Rectal smooth muscle tissue (tissue), 1 donor: ENCODE measurements at regions not wholly inside any gene's neighbourhood (a gene's known extent, or its start where the extent isn't known, plus 50 kb on each side); places are given as distances from the start of the nearest gene placed in this dataset.
"Not testable (repeated sequence)": the region's sequence is repeated elsewhere in the genome, so short reads cannot be mapped to it uniquely, and the experiment has no call there.

ENCODE experiments used
- H3K27ac ChIP-seq: one replicate; pipeline ENCODE4 v1.7.0; 2013; ENCODE audit warnings: low read depth, low read length, inconsistent platforms
- H3K27me3 ChIP-seq: one replicate; pipeline ENCODE4 v1.7.0; 2013; ENCODE audit warnings: low read length; ENCODE audit not compliant: control insufficient read depth, insufficient read depth
- H3K36me3 ChIP-seq: one replicate; pipeline ENCODE4 v1.7.0; 2013; ENCODE audit warnings: low read length; ENCODE audit not compliant: control insufficient read depth, insufficient read depth
- H3K4me1 ChIP-seq: one replicate; pipeline ENCODE4 v1.7.0; 2013; ENCODE audit warnings: low read length; ENCODE audit not compliant: control insufficient read depth, insufficient read depth
- H3K4me3 ChIP-seq: one replicate; pipeline ENCODE4 v1.7.0; 2013; ENCODE audit warnings: low read length
- H3K9ac ChIP-seq: one replicate; pipeline ENCODE4 v1.7.0; 2013; ENCODE audit warnings: low read length

DNA sequence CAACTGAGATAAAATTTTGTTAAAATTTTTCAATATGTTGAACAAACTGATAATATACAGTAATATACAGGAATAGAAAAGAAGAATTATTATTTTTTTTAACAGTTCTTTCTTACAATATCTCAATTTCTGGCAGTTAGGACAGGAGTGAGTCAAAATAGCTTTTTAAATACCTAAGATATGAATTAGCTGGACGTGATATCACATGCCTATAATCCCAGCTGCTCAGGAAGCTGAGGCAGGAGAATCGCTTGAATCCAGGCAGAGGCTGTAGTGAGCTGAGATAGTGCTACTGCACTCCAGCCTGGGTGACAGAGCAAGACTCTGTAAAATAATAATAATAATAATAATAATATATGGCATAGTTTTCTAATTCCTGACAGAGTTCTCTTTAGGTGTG, 1039.3 kb downstream of the STPG2 start:
- Histone ChIP-seq H3K4me1 (no peaks in the 10 kb centered on the region), H3K27ac (no peak overlapping the region), H3K27me3 (no peaks in the 10 kb centered on the region), H3K4me3 (no peak overlapping the region), H3K9ac (no peak overlapping the region), H3K36me3 (no peaks in the 10 kb centered on the region)

GRCh38 chr4:97104666-97105065, 1038.6 kb downstream of the STPG2 start:
- Histone ChIP-seq H3K9ac (no peak overlapping the region), H3K27ac (no peak overlapping the region), H3K4me1 (no peaks in the 10 kb centered on the region), H3K36me3 (no peaks in the 10 kb centered on the region), H3K4me3 (no peak overlapping the region), H3K27me3 (no peaks in the 10 kb centered on the region)

GRCh38 chr4:97105347-97106099, 1037.8 kb downstream of the STPG2 start:
- Histone ChIP-seq H3K4me3 (no peak overlapping the region), H3K36me3 (no peaks in the 10 kb centered on the region), H3K27me3 (no peaks in the 10 kb centered on the region), H3K9ac (no peak overlapping the region), H3K27ac (no peak overlapping the region), H3K4me1 (no peaks in the 10 kb centered on the region)

GRCh38 chr4:97106161-97106560, 1037.1 kb downstream of the STPG2 start:
- Histone ChIP-seq H3K9ac (no peak overlapping the region), H3K4me1 (no peaks in the 10 kb centered on the region), H3K36me3 (no peaks in the 10 kb centered on the region), H3K4me3 (no peak overlapping the region), H3K27me3 (no peaks in the 10 kb centered on the region), H3K27ac (no peak overlapping the region)

GRCh38 chr4:97110506-97110905, 1032.8 kb downstream of the STPG2 start:
- Histone ChIP-seq H3K27me3 (no peaks in the 10 kb centered on the region), H3K4me1 (no peaks in the 10 kb centered on the region)

DNA sequence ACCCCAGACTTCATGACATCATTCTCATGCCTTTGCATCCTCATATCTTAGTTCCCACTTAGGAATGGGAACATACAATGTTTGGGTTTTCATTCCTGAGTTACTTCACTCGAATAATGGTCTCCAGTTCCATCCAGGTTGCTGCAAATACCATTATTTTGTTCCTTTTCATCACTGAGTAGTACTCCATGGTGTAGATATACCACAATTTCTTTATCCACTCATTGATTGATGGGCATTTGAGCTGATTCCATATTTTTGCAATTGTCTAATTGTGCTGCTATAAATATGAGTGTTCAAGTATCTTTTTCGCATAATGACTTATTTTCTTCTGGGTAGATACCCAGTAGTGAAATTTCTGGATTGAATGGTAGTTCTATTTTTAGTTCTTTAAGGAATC, 1026.8 kb downstream of the STPG2 start:
- Histone ChIP-seq H3K27ac (no peak overlapping the region), H3K36me3 (no peaks in the 10 kb centered on the region), H3K4me3 (no peak overlapping the region), H3K4me1 (no peaks in the 10 kb centered on the region), H3K27me3 (no peaks in the 10 kb centered on the region), H3K9ac (no peak overlapping the region)

More at GRCh38 chr4:97110506-97110905, 1032.8 kb downstream of the STPG2 start:
- Histone ChIP-seq H3K36me3 (no peaks in the 10 kb centered on the region), H3K4me3 (no peak overlapping the region), H3K9ac (no peak overlapping the region), H3K27ac (no peak overlapping the region)

DNA sequence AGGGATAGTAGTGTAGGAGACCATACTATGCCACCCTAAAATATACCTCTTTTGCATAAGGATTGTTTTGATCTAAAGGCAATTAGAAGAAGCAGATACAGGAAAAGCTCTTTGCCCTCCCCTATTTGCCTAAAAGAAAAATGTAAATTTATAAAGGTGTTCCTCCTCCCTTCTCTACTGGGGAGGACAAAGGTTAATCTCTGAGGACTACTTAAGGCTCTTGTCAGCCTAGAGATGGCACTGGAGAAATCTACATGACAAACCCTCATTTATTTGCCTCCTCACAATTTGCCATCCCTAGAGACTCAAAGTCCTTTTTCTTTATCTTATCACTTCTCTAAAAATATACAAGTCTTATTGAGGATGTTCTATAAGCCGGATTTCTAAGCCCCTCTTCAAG, 1021.8 kb downstream of the STPG2 start:
- no peak overlapping the region for H3K4me3 ChIP-seq
- H3K27ac ChIP-seq, result no peak overlapping the region
- H3K4me1 ChIP-seq, result no peaks in the 10 kb centered on the region
- no peak overlapping the region for H3K9ac ChIP-seq
- H3K27me3 ChIP-seq, result no peaks in the 10 kb centered on the region
- no peaks in the 10 kb centered on the region for H3K36me3 ChIP-seq

DNA sequence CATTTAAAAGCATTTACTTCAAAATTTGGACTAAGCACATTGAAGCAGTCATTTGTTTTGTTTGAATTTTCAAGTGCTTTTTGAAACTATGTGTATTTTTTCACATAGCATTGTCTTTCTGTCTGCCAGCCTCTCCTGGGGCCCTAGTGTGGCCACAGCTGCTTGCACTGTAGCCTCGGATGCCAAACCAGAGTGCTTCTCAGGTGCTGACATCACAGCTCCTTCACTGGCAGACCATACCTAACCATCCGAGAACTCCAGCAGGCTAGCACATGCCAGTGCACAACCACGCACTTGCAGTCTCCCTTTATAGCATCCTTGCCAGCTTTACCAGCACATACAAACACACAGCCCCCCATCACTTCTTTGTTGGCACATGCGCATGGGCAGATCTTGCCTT, 1019.7 kb downstream of the STPG2 start:
- H3K27me3 ChIP-seq, result no peaks in the 10 kb centered on the region
- H3K4me3 ChIP-seq, result no peak overlapping the region
- H3K4me1 ChIP-seq, result no peaks in the 10 kb centered on the region
- no peak overlapping the region for H3K9ac ChIP-seq
- H3K27ac ChIP-seq, result no peak overlapping the region
- H3K36me3 ChIP-seq, result no peaks in the 10 kb centered on the region

- Histone ChIP-seq H3K27ac (no peak overlapping the region), H3K4me1 (no peaks in the 10 kb centered on the region), H3K4me3 (no peak overlapping the region), H3K36me3 (no peaks in the 10 kb centered on the region), H3K27me3 (no peaks in the 10 kb centered on the region), H3K9ac (no peak overlapping the region)
Observed at GRCh38 chr4:97132435-97132834, 1010.8 kb downstream of the STPG2 start.

DNA sequence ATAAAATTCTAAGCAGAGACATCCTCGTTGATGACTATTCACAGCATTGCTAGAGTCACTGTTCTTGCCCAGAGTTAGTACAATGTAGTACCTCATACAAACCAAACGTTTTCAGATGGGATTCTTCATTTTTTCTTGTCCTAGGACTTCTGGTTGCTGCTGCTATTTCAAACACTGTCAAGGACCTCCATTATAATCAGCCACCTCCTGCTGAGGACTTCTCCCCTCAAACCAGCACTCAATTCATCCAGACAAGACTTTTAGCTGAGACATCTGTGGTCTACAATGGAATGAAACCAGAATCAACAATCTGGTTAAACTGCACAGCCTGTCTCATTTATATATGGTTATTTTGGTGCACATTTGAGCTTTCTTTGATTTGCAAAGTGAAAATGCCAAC, 1008.8 kb downstream of the STPG2 start:
- no peak overlapping the region for H3K4me3 ChIP-seq
- H3K27ac ChIP-seq, result no peak overlapping the region
- no peaks in the 10 kb centered on the region for H3K4me1 ChIP-seq
- no peaks in the 10 kb centered on the region for H3K36me3 ChIP-seq
- H3K27me3 ChIP-seq, result no peaks in the 10 kb centered on the region
- H3K9ac ChIP-seq, result no peak overlapping the region

- Histone ChIP-seq H3K27me3 (no peaks in the 10 kb centered on the region), H3K9ac (no peak overlapping the region), H3K4me3 (no peak overlapping the region), H3K36me3 (no peaks in the 10 kb centered on the region), H3K4me1 (no peaks in the 10 kb centered on the region), H3K27ac (no peak overlapping the region)
Observed at GRCh38 chr4:97139791-97140190, 1003.5 kb downstream of the STPG2 start.

- Histone ChIP-seq H3K4me1 (no peaks in the 10 kb centered on the region), H3K27me3 (no peaks in the 10 kb centered on the region), H3K36me3 (no peaks in the 10 kb centered on the region), H3K27ac (no peak overlapping the region), H3K4me3 (no peak overlapping the region), H3K9ac (no peak overlapping the region)
Observed at GRCh38 chr4:97140545-97140944, 1002.7 kb downstream of the STPG2 start.

GRCh38 chr4:97141332-97141731, 1001.9 kb downstream of the STPG2 start:
- not testable (repeated sequence) for H3K9ac ChIP-seq, H3K36me3 ChIP-seq, H3K4me3 ChIP-seq, H3K27ac ChIP-seq, H3K4me1 ChIP-seq, H3K27me3 ChIP-seq
